SK-N-SH treated with all-trans-retinoic acid at 6 μM for 48 hours (cell line): ENCODE measurements at regions not wholly inside any gene's neighbourhood (a gene's known extent, or its start where the extent isn't known, plus 50 kb on each side); places are given as distances from the start of the nearest gene placed in this dataset.

Experiments used
- ARNTL ChIP-seq: fragments of 450-650 bp; formaldehyde crosslinking; IDR thresholded peaks from 2 replicates; pipeline ENCODE4 v1.5.0; 2020; ENCODE audit warnings: low read depth, mild to moderate bottlenecking, moderate library complexity, borderline replicate concordance
- CREB5 ChIP-seq: fragments of 250-450 bp; sonication (Bioruptor Pico); IDR thresholded peaks from 2 replicates; pipeline ENCODE4 v1.5.1; 2020; ENCODE audit warnings: low read depth, mild to moderate bottlenecking, moderate library complexity
- CSRNP3 ChIP-seq: fragments of 250-450 bp; sonication (Bioruptor Pico); IDR thresholded peaks from 2 replicates; pipeline ENCODE4 v1.5.1; 2021; ENCODE audit warnings: mild to moderate bottlenecking, moderate library complexity
- ESRRG ChIP-seq: fragments of 250-450 bp; sonication (Bioruptor Pico); IDR thresholded peaks from 2 replicates; pipeline ENCODE4 v1.6.1; 2021; ENCODE audit warnings: mild to moderate bottlenecking
- GLIS3 ChIP-seq: fragments of 250-450 bp; sonication (Bioruptor Pico); IDR thresholded peaks from 2 replicates; pipeline ENCODE4 v1.5.0; 2020; ENCODE audit warnings: mild to moderate bottlenecking, moderate library complexity
- ISL1 ChIP-seq: fragments of 250-450 bp; sonication (Bioruptor Pico); IDR thresholded peaks from 2 replicates; pipeline ENCODE4 v2.1.2; 2022; ENCODE audit warnings: mild to moderate bottlenecking, moderate library complexity
- OSR1 ChIP-seq: fragments of 250-450 bp; sonication (Bioruptor Pico); IDR thresholded peaks from 2 replicates; pipeline ENCODE4 v1.8.0; 2022; ENCODE audit warnings: moderate library complexity, mild to moderate bottlenecking, inconsistent platforms
- PATZ1 ChIP-seq: fragments of 250-450 bp; sonication (Bioruptor Pico); IDR thresholded peaks from 2 replicates; pipeline ENCODE4 v1.8.0; 2020; ENCODE audit warnings: mild to moderate bottlenecking, moderate library complexity, borderline replicate concordance
- RARB ChIP-seq: fragments of 250-450 bp; sonication (Bioruptor Pico); IDR thresholded peaks from 2 replicates; pipeline ENCODE4 v1.8.0; 2021; ENCODE audit warnings: mild to moderate bottlenecking, moderate library complexity
- TOX ChIP-seq: fragments of 250-450 bp; sonication (Bioruptor Pico); IDR thresholded peaks from 2 replicates; pipeline ENCODE4 v1.8.0; 2021; ENCODE audit warnings: mild to moderate bottlenecking, moderate library complexity, borderline replicate concordance
- TSHZ2 ChIP-seq: fragments of 250-450 bp; sonication (Bioruptor Pico); IDR thresholded peaks from 2 replicates; pipeline ENCODE4 v1.5.0; 2020; ENCODE audit warnings: mild to moderate bottlenecking, moderate library complexity

GRCh38 chr2:19682493-19682892, 219.3 kb downstream of the TTC32 start:
- TF ChIP-seq PATZ1 (CRISPR knock-in tag) = no peak
- TF ChIP-seq GLIS3 (CRISPR knock-in tag) = no peak
- no peak for TF ChIP-seq TSHZ2 (CRISPR knock-in tag)
- no peak for TF ChIP-seq OSR1
- no peak for TF ChIP-seq ARNTL (CRISPR knock-in tag)
- TF ChIP-seq ISL1 (CRISPR knock-in tag) = no peak
- TF ChIP-seq TOX (CRISPR knock-in tag) = no peak
- TF ChIP-seq RARB = no peak
- TF ChIP-seq ESRRG (CRISPR knock-in tag) = no peak
- no peak for TF ChIP-seq CSRNP3 (CRISPR knock-in tag)
- no peak for TF ChIP-seq CREB5 (CRISPR knock-in tag)
